Suppressor macrophage treated with lipopolysaccharide for 4 hours (primary cell): ENCODE measurements at regions not wholly inside any gene's neighbourhood (a gene's known extent, or its start where the extent isn't known, plus 50 kb on each side); places are given as distances from the start of the nearest gene placed in this dataset.

Source experiments
- DNase-seq: peaks from one replicate; pipeline ENCODE4 v3.0.0-alpha.2; 2020

DNA sequence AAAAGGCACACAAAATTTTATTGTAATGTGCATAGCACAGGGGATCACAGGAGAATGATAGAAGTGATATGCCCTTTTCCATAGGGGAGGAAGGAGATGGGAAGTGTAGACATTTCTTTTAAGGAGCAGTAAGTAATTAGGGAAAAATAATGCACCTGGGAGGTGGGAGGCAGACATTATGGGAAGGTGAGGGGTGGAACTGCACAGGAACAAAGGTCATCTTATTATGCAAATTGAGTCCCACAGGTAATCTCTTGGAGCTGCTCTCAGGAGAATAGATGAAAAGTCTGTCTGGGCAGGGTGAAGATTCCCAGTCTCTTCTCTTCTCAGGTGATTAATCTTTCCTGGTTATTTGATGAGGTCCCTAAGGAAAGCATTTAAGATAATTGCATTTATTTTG is 331.5 kb downstream of the ENC1 start:
- DNase-seq: no peak

DNA sequence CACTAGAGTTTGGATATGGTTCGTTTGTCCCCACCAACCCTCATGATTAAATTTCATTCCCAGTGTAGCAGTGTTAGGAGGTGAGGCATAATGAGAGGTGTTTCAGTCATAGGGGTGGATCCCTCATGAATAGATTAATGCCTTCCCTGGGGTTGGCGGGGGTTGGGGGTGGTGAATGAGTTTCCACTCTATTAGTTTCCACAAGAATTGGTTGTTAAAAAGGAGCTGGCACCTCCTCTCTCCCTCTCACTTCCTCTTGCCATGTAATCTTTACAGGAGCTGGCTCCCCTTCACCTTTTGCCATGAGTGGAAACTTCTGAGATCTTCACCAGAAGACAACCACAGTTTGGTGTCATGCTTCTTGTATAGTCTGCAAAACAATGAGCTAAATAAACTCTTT is 333.7 kb downstream of the ENC1 start:
- DNase-seq: no peak

GRCh38 chr5:74304536-74304935 is 336.0 kb downstream of the ENC1 start:
- DNase-seq: no peak

GRCh38 chr5:74303578-74303977 is 336.9 kb downstream of the ENC1 start:
- no peak for DNase-seq

- no peak for DNase-seq
Observed at GRCh38 chr5:74301576-74301975, 339.0 kb downstream of the ENC1 start.

GRCh38 chr5:74300808-74301389 is 339.6 kb downstream of the ENC1 start:
- DNase-seq: no peak

GRCh38 chr5:74299833-74300232 is 340.7 kb downstream of the ENC1 start:
- no peak for DNase-seq

- DNase-seq: no peak
Observed at GRCh38 chr5:74296685-74297408, 343.7 kb downstream of the ENC1 start.

DNA sequence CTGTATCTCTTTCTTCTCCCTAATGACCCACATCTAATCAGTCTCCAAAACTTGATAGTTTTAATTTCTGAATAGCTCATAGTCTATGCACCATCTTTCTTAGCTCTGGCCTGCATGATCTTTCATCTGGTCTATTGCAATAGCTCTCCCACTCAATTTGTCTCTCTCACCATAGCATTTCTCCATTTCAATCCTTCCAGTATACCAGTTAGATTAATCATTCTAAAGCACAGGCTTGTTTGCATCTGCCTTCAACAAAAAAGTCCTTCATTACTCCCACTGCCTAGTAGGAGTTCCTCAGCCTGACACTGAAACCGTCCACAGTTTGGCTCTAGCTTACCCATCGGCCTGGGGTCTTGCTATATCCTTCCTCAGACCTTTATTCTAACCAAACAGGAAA is 344.9 kb downstream of the ENC1 start:
- DNase-seq: peak; percentile 55

GRCh38 chr5:74295141-74295540 is 345.4 kb downstream of the ENC1 start:
- DNase-seq: no peak

DNA sequence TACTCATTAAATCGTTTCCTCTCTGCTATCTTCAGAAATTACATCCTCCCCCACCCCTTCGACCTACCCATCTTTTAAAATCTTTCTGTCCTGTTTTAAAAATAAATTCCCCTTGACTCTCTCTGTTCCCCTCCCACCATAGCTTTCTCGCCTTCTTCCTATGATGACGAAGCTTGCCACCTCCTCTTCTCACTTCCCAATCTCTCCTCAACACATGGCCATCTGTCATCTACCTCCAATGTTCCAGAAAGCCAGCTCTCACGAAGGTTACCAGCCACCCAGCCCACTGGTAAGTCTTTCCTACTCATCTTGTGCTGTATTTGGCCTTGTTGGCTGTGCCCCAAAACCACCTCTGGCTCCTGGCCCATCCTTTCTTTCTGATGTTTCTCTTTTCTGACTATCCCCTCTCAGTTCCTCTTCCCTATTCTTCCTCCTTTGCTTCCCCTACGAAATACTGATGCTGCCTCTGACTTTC is 346.3 kb downstream of the ENC1 start:
- peak; percentile 79 for DNase-seq

- DNase-seq: no peak
Observed at GRCh38 chr5:74293182-74293581, 347.3 kb downstream of the ENC1 start.

DNA sequence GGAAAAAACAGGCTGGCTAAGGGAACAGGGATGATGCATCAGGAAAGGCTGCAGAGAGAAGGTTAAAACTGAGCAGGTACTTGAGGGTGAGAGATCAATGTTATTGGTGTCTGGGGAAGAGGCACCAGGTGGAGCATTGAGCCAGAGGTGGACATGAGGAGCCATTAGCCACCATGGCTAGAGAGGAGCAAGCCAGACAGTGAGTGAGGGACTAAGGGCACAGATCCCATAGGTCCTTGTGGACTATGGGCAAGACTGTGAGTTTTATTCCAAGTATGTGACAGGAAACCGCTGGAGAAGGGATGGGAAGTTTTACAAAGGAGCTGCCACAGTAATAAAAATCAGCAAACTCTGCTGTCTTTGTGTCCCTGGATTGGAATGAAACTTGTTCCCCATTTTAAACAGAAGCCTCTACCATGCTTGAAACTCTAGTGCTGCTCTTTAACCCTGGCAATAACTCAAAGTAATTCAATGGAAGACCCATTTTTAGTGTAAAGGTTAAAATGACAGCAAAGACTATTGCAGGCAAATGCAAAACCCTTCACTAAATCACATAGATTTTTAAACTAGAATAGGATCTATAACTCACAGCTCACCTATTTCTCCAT is 349.8 kb downstream of the ENC1 start:
- no peak for DNase-seq

DNA sequence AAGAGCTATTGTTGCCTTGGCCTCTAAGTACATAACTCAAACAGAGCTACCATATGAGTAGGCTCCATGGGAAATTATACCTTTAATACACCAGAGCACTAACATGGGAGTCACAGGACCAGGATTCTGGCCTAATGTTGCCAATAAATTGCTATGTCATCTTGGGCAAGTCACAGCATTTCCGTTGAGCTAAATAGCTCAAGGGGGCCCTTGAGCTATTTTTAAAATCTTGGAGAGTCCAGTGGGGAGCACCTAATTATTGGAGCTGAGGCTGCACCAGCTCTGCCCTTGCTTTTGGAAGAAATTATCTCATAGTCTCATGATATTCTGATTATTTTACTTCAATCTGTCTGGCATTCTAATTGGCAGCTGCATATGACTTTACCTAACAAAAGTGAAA is 350.8 kb downstream of the ENC1 start:
- DNase-seq: no peak

DNA sequence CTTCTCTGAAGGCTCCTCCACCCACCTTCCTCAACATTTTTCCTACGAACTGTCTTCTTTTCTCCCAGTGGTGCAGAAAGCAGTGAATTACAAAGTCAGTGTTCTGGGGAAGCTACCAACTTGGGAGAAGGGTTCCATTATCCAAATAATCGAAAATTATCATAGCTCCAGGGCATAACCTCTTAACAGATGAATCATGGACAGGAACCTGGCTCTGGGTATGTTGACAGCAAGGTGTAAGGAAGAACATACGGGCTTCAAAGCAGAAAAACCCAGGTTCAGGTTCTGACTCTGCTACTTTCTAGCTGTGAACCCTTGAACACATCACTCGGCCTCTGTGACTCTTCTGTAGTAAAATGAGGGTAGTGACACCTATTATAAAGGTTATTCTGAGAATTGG is 351.3 kb downstream of the ENC1 start:
- no peak for DNase-seq

- no peak for DNase-seq
Observed at GRCh38 chr5:74288448-74289108, 351.9 kb downstream of the ENC1 start.

DNA sequence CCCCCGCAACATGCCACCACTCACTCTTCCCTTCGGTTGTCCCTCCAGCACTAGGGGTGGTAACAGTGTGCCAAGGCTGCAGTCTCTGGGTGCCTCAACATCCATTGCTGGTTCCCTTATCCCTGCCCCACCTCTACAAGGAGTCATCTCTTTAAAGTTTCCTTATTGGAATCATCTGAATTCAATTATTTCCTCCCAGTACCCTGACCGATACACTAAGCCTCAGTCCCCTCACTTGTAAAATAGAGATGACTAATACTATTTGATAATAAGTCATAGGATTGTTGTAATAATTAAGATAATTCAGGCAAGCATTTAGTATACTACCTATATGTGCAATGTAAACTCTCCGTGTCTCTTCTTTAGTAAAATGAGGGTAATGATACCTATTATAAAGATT is 352.5 kb downstream of the ENC1 start:
- no peak for DNase-seq

DNA sequence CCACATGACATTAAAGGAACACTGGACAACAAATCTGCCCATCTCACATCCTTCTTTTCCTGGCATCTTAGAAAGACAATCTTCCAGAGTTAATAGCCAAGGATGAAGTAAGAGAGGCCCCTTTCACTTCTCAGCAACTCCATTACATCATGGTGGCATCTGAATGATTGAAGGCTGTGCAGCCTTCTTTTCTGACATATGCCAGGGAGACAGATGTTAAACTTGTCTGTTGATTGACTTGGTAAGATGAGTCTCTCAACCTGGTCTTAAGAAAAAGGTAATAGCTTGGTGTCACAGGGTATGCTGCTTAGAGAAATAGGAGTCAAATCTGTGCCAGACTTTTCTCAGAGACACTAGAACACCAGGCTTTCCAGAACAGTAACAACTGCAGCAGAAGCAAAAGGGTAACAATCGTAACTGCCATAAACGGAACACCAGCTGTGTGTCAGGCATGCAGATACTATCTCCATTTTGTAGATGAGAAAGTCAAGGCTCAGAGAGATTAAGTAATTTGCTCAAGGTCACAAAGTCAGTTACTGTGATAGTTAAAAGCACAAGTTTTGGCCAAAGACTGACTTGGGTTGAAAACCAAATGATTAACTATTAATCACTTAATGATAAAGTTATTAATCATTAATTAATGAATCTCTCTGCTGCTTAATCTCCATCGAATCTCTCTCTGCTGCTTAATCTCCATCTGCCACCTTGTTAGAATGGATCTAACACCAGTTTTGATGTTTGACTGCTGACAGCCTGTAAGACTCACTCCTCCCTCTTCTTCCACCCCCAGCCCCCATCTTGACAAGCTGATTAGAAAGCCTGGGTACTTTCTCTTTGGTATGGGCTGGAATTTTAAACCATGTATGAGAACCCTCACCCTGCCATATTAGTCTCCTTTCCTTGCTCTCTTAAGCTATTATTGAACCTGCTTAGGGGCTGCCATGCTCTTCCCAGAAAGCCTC is 353.5 kb downstream of the ENC1 start:
- no peak for DNase-seq

DNA sequence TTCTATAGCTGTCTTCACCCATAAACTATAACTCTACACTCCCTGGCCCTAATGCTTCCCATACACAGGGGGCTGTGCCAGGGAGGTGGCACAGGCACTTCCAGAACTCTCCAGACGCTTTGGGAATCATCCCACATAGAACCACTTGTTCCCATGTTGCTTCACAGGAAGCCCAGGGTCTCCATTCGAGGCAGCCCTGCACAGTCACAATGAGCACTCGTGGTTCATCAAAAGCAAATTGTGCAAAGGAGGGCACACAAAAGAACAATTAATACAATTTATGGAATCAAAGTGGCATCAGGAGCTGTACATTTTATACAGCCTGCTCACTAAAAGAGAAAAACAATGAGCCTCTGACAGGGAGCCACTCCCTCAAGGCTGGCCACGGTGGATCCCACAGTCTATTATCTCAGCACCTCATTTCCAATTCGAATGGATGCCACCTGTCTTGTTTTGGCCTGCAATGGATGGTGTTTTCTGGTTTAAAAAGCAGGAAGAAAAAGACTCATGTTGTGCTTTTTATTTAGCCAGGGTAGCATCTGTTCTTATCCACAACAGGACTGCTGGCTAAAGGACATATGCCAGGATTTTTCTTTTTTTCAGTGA is 354.8 kb downstream of the ENC1 start:
- DNase-seq: no peak

GRCh38 chr5:74282490-74282889 is 358.0 kb downstream of the ENC1 start:
- DNase-seq: peak; percentile 51

DNA sequence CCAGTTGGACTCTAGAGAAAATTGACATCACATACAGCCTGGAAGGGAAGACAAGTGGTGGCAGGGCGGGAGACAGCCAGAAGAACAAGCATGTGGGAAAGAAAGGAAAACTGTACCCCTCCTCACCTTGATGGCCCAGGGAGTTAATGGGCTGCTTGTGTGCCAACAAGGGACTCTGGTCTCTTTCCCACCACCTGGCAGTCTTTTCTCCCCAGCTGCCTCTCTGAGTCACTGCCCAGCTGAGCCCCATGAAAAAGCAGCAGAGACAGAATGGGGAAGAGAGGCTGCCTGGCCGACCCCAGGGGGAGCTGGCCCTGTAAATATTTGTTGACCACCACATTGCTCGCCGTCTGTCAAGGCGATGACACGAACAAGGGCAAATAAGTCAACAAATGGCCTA is 359.4 kb downstream of the ENC1 start:
- no peak for DNase-seq

DNA sequence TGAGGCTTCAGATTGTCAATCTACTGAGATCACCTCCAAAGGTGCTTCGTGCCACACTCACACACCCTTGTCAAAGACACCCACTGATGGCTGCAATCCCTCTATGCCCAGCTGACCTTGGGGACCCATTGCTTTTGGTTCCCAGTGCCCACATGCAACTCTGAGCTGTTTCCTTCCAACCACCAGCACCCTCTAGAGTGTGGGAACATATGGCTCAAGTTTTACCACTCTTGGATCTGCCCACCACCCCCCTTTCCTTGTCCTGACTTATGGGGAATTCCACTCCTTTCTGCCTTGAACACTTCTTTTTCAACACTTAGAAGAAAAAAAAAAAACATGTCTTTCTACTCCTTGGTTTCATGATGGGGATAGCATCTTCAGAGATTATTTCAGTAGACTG is 360.2 kb downstream of the ENC1 start:
- no peak for DNase-seq
